ENCODE measurements at regions not wholly inside any gene's neighbourhood (a gene's known extent, or its start where the extent isn't known, plus 50 kb on each side); places are given as distances from the start of the nearest gene placed in this dataset.
A peak's percentile ranks its signal among the peaks of the same experiment; 100 is the strongest.
"Not testable (repeated sequence)": the region's sequence is repeated elsewhere in the genome, so short reads cannot be mapped to it uniquely, and the experiment has no call there.

DNA sequence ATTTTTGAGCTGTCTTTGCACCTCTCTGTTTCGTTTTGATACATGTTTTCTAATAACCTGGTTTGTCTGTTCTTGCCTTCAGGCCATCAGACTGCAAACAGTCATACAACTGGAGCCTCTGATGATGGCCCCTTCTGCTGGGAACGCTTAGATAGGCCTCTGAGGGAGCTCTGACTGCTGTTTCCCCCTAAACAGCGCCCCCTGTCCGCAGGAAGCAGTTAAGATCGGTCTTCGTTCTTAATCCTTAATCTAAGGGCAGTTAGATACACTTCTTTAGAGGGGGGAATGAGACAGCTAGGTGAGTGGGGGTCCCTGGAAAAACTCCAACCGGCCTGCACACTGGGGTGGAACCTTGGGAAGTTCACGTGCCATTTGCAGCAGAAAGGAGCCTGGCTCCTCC is 1338.8 kb upstream of the SEL1L start:
- DNase-seq: no peak

DNA sequence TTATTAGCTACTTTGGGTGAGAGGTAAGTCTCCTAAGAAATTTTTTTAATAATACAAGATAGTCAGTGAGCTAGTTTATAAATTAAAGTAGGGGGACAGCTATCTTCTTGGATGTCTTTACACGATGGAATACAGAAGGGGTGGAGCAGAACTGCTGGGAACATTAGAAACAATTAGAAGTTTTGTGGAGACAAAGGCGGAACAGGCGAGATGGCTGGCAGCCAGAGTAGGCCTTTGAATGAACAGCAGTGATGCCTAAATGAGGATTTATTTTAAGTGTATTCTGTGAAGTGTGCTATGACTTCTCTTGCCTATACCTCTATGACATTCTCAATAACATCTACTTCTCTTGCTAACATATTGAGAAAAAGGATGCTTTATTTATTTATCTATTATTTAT is 1345.3 kb upstream of the SEL1L start:
- DNase-seq: no peak

DNA sequence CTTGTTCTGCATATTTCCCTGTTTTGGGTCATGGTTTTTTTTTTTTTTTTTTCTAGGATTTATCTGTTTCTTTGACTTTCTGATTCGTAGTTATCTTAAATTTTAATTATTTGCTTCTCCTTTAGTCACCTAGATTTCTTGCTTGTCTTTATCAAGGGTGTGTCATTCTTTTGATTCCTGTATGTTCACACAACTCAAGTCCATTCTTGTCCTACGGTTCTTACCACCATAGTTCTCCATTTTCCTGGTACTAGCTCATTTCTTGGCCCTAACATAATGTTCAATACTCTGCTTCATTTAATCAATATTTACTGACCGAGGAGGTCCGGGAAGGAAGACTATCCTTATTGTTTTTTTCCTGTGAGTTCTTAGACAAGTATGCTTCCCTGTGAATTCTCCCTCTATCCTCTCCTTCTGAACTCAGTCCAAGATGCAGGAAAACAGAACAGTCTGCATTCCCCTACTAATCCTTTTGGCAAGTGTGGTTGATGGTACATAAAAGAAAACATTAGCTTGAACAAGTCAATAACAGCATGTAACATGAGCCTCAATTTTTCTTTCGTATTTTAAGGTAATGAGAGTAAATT is 1346.4 kb upstream of the SEL1L start:
- DNase-seq: no peak

DNA sequence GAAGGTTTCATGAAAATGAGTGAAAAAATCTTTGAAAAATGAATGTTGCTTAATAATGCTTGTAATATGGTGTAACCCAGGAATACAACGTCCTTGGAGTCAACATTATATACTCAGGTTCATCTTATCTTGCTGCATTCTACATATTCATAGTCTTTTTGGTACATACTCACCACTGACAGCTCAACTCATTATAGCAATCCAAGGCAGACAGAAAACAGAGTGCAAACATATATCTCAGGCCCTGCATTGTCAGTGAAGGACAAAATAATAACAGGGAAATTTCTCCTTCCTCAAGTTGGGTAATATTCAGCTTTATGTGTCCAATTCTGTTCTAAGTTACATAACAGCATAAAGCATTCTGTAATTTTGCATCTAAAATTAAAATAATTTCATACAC is 1353.0 kb upstream of the SEL1L start:
- DNase-seq: no peak

DNA sequence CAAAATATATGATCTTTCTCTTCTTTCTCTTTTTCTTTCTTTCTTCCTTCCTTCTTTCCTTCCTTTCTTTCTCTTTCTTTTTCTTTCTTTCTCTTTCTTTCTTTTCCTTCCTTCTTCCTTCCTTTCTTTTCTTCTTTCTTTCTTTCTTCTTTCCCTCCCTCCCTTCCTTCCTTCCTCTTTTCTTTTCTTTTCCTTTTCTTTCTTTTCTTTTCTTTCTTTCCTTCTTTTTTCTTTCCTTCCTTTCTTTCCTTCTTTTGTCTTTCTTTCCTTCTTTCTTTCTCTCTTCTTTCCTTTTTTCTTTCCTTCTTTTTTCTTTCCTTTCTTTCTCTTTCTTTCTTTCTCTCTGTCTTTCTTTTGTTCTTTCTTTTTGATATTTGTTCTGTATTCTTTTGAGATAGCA is 1356.0 kb upstream of the SEL1L start:
- DNase-seq: no peak

DNA sequence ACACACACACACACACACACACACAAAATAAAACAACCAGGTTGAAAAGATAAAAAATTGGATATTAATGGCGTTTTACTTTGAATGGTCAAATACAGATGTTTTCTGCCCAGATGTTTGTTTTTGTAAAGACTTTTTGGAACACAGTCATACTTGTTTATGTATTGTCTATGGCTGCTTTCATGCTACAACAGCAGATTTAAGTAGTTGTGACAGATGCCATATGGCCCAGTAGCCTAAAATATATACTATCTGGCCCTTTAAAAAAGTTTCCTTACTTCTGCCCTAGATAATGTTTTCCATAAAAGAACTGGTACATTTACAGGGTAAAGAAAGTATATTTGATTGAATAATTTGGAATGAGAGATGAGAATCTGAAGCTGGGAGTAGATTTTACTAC is 1362.8 kb upstream of the SEL1L start:
- DNase-seq: no peak

DNA sequence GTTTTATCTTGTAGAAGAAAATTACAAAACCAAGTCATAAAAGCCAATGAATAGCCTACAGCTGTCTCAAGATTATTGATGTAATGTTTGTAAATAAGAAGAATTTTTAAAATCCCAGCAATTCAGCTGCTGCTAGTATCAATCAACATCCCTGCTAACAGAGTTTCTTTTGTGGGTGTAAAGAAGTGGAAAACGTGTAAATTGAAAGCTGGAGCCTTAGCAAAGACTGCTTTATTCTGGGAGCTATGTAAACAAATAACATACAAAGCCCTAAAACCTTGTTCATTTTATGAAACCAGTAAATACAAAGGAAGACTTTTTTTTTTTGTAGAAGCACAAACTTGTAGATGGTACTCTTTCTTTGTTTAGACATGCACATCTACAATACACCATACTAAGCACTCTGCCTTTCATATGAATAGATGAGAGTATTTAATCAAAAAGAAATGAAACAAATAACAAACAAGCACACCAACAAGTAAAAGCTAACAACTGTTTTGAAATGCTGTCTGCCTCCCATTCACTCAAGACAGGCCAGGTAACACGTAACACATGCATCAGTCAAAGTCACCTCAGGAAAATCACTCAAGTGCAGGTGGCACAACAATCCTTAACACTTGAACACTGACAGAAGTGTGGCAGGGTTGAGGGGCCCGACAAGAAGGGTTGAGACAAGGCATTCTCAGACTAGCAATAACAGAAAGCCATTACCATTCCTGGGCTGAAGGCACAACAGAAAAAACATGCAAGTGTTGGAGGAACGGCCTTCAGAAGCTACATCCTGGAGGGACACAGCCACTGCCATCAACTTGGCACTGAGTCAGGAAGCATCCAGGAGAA is 1364.0 kb upstream of the SEL1L start:
- DNase-seq: no peak

DNA sequence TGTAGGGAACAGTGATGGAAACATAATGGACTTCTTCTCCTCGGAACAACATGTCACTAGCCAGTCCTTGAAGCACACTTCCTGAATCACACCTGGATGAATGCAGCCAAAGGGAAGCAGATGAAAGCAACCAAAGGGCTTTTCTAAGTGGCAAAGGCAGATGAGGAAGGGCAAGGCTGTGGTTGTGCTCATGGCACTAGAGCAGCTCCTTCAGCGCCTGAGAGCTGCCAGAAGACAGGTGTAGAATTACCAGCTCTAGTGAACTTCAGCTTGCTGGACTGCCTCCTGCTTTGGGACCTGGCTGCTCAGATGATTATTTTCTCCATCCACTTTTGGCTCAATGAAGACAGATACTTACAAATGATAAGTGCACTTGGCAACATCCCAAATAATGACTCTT is 1372.1 kb upstream of the SEL1L start:
- DNase-seq: peak; percentile 62

DNA sequence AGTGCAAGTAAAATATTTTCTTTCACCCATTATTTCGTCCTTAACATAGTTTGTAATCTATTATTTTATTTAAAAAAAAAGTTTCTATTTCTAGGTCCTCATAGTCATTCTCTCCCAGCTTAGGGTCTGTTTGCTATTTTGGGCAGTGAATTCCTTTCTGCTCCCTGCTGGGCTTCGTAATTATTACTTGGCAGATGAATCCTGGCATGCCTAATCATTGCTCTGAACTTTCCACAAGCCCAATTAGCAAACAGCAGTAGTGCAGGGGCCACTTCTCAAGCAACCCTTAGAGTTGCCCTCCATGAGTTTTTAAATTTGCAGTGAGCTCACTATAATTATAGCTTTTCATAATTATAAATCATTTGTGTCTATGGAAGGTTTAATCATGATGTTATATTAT is 1378.3 kb upstream of the SEL1L start:
- DNase-seq: no peak

DNA sequence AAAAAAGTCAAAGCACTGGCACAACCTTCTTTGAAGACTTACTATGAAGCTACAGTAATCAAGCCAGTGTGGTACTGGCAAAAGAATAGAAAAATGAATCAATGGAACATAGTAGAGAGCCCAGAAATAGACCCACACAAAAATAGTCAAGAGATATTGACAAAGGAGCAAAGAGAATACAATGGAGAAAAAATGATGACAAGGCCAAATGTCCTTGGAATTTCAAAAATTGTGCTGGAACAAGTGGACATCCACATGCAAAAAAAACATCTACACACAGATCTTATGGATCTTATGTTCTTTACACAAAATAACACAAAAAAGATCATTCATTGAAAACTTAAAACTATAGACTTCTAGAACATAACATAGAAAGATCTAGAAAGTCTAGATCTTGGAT is 1379.7 kb upstream of the SEL1L start:
- DNase-seq: no peak

DNA sequence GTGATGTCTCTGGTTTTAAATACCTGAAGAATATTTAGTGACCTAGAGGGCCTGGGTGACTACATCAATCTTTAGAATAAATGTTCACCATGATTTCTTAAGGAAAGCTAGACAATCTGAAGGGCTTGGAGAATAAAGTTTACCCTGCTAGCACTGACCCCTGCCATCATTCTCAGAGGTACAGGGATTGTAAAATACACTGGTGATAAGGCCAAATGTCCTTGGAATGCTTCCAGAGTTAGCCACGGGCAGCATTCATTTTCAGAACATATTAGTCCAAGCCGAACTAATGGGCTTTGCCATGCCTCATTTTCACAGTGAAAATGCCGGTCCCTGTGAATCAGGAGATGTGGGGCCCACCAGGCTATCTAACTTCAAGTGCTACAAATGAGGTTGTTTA is 1381.7 kb upstream of the SEL1L start:
- no peak for DNase-seq

DNA sequence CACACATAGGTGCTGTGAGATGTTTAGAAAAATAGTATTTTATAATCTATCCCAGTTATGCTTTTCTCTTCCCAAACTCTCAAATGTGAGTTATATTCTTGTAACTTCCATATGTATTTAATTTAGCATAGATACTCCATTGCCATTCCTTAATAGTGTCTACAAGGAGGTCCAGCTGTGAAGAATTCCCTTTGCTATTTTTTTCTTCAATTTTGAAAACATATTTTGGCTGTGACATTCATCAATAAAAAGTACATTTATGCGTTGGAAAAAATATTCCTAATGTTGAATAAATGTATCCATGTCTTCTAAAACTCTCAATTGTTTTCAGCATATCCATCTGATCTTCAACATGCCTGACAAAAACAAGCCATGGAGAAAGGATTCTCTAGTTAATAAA is 1402.0 kb upstream of the SEL1L start:
- DNase-seq: no peak

DNA sequence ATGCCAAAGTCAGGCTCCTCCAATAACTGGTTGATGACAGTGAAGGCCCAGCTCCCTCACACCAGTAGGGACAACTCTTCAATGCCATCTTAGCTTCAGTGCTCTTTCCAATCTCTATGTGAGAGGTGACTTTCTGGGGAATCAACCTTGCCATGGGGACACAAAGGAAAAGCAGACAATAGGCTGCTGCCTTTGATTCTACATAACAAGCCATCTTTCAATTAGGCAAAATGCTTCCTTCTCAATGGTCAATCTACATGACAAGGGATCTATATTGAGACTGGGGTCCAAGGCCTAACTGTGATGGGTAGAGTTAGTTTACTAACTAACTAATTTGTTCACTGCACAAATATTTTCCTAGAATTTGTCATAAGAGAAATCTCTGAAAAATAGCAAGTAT is 1417.5 kb upstream of the SEL1L start:
- no peak for DNase-seq

DNA sequence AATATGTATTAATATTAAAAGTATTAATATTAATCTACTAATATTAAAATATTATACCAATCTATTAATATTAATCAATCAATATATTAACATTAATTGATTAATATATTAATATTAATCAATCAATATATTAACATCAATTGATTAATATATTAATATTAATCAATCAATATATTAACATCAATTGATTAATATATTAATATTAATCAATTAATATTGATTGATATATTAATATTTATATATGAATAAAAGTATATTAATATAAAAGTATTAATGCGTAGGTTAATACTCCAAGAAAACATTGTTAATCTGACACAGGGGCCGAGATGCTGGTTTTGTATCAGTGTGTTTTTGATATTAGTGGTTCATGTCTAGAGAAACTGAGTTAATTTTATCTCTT is 1430.1 kb upstream of the SEL1L start:
- DNase-seq: no peak

DNA sequence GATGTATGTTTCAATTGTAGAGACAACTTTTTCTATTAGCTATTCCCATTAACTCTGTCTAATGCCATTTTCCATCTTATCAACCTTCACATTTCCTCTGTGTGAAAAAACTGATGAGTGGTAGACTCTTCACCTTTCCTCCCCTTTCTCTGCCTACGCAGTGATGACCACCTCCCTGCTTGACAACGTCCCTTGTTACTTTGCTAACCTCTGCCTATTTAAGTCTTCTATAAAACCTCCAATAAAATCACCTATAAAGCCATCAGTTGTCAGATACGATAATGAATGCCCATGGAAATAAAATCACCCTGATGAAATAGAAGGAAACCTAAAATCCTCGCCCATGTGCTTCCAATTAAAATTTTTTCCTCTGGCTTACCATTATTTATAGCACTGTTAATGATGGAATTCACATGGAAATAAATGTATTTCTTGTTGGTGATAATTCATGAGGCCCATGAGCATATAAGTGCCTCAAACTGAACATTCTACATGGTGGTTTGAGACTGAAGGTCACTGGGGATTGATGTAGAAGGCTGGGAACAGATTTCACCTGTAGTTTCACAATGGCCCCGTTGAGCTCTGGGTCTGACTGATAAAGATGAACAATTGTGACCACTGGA is 1454.0 kb upstream of the SEL1L start:
- DNase-seq: no peak

DNA sequence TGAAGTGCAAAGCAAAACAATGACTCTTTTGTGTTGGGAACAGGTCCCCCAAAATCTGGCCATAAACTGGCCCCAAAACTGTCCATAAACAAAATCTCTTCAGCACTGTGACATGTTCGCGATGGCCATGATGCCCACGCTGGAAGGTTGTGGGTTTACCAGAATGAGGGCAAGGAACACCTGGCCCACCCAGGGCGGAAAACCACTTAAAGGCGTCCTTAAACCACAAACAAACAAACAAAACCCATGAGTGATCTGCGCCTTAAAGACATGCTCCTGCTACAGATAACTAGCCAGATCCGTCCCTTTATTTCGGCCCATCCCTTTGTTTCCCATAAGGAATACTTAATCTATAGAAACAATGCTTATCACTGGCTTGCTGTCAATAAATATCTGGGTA is 1460.9 kb upstream of the SEL1L start:
- DNase-seq: not testable (repeated sequence)

DNA sequence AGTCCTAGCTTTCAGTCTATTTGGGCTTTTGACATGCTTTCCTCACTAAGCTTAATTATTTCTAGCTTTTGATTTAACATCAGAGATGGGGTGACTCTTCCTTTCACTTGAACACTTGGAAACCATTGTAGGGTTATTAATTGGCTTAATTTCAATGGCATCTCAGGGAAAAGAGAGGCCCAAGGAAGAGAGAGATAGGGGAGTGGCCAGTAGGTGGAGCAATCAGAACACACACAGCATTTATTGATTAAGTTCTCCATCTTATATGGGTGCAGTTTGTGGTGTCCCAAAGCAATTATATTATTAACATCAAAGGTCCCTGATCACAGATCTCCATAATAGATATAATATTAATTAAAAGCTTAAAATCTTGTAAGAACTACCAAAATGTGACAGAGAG is 1466.1 kb upstream of the SEL1L start:
- no peak for DNase-seq

DNA sequence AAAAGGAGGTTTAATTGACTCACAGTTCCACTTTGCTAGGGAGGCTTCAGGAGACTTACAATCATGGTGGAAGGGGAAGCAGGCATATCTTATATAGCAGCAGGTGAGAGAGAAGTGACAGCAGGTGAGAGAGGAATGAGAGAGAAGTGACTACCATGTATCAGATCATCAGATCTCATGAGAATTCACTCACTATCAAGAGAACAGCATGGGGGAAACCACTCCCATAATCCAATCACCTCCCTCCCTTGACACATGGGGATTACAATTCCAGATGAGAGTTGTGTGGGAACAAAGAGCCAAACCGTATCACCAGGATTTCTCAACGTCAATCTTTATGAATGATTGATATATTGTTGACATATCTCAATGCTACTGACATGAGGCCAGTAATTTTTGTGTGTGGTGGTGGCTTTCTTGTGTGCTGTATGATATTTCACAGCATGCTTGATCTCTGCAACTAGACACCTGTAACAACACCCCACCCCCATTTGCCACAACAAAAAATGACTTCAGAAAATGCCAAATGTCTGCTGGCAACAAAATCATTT is 1470.9 kb upstream of the SEL1L start:
- DNase-seq: no peak

DNA sequence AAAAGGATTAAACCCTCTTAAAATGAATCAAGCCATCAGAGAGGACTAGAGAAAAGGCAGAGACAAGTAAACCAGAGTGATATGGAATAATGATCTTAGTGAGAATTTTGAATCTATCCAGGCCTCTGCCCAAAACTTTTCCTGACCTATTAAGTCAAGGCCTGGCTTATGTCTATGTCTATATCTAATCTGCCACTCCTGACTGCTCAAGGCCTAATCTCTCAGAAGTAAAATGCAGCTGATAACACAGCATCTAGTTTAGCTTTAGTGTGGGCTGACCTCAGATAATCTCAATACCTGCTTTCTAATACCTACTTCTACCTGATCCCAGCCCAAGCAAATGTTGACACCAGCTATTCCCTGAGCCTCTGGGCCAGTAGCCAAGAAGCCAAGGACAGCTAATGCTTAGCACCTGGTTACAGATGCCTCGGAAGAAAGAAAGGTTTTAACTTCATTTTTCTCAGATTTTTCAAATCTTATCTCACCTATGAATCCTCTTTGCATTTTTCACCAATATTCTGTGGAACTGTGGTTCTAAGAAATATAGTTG is 1472.5 kb upstream of the SEL1L start:
- no peak for DNase-seq

DNA sequence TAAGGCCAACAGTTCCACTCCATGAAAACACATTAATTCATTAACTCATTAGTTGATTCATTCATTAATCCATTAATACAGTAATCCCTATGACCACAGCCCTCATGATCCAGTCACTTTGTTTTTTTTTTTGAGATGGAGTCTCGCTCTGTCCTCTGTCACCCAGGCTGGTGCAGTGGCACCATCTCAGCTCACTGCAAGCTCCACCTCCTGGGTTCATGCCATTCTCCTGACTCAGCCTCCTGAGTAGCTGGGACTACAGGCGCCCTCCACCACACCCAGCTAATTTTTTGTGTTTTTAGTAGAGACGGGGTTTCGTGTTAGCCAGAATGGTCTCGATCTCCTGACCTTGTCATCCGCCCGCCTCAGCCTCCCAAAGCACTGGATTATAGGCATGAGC is 1473.4 kb upstream of the SEL1L start:
- not testable (repeated sequence) for DNase-seq

DNA sequence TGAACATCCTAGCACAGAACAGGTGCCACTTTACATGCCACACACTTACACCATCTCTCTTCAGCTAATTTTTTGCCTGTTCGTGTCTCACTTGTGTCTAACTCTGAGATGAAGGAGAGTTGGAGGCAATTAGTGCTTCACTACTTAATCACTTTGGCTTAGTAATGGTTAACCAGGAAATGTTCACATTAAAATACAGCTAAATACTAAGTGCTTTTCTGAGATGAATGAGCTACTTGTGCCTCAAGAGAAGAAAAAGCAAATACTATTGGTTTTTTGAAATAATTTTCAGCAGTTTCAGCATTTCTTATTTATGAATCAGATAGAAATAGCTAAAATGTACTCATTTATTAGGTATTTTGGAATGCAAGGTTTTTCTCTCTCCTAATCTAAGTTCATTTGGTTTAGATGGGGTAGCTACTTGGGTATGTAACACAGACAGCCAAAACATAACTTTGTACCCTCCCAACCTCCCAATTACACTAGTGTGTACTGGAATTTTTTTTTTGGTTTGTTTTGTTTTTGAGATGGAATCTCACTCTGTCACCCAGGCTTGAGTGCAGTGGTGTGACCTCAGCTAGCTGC is 1474.1 kb upstream of the SEL1L start:
- no peak for DNase-seq

DNA sequence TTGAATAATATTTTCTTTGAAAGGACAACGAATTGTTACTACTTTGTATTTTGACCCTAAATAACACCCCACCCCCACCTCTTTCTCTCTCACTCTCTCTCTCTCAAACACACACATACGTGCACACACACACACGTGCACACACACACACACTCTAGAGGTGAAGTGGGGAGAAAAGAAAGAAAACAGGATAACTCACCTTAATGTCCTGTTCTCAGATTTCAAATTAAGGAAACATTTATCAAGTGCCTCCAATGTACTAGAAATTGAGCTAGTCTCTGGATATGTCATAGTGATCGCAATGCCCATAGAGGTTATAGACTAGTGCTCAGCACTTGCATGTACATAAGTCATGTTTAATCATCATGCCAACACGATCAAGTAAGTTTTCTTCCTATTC is 1483.6 kb upstream of the SEL1L start:
- DNase-seq: no peak

DNA sequence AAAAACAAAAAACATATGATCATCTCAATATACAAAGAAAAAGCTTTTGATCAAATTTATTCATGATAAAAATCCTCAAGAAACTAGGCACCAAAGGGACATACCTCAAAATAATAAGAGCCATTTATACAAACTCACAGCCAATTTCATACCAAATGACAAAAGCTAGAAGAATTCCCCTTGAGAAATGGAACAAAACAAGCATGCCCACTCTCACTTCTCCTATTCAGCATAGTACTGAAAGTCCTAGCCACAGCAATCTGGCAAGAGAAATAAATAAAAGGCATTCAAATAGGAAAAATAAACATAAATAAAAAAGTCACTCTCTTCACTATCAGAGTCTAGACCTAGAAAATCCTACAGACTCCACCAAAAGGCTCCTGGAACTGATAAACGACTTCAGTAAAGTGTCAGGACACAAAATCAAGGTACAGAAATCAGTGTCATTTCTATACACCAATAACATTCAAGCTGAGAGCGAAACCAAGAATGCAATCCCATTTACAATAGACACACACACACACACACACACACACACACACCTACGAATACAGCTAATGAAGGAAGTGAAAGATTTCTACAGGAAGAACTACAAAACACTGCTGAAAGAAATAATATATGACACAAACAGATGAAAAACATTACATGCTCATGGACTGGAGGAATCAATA is 1486.2 kb upstream of the SEL1L start:
- no peak for DNase-seq
